ENCODE measurements at regions not wholly inside any gene's neighbourhood (a gene's known extent, or its start where the extent isn't known, plus 50 kb on each side); places are given as distances from the start of the nearest gene placed in this dataset.

- TF ChIP-seq POLR2A (IDR thresholded peaks at IDR 0.05; ENCODE audit: low read length) (no peak), GATA1 (IDR thresholded peaks at IDR 0.05; ENCODE audit: low read depth, low read length) (no peak)
These were observed 71.1 kb downstream of the LYZL2 start for GRCh38 chr10:30558411-30558810.

Measured in erythroblast (primary cell).